A673 (cell line): ENCODE measurements at regions not wholly inside any gene's neighbourhood (a gene's known extent, or its start where the extent isn't known, plus 50 kb on each side); places are given as distances from the start of the nearest gene placed in this dataset.

Experiments
- BruUV-seq: library from RNA; stranded (reverse); fragments of 400-500 nt; replicated peaks from 2 replicates; lab custom pipeline; 2021; lab: Mats Ljungman, UMichigan
- CTCF ChIA-PET: fragments of 300-600 bp; sonication (Branson Sonifier 250); formaldehyde crosslinking; loops from one replicate; lab custom pipeline; 2022; ENCODE audit warnings: antibody characterized with exemption; lab: Charles Lee
- POLR2A ChIA-PET: fragments of 300-600 bp; sonication (Branson Sonifier 250); formaldehyde crosslinking; loops from one replicate; lab custom pipeline; 2022; ENCODE audit warnings: antibody characterized with exemption; ENCODE audit not compliant: low non-redundant PET; lab: Charles Lee
- DNase-seq: peaks from one replicate; pipeline ENCODE4 v3.0.0-alpha.2; 2015; ENCODE audit warnings: low spot score
- H3K27ac ChIP-seq: fragments of 200-600 bp; sonication (generic); 2 replicates; pipeline ENCODE4 v1.5.1; 2016; ENCODE audit warnings: mixed run types, low read depth, mild to moderate bottlenecking, mixed read lengths, antibody characterized with exemption, low read length; ENCODE audit not compliant: poor library complexity, severe bottlenecking
- H3K27me3 ChIP-seq: fragments of 200-600 bp; sonication (generic); replicated peaks from 2 replicates; pipeline ENCODE4 v1.6.1; 2017; ENCODE audit warnings: mixed run types, low read depth, mild to moderate bottlenecking, mixed read lengths, antibody characterized with exemption, low read length; ENCODE audit not compliant: insufficient read depth, poor library complexity
- H3K36me3 ChIP-seq: fragments of 200-600 bp; sonication (generic); 2 replicates; pipeline ENCODE4 v1.6.1; 2016; ENCODE audit warnings: mixed run types, mild to moderate bottlenecking, mixed read lengths, antibody characterized with exemption, low read length; ENCODE audit not compliant: insufficient read depth, poor library complexity, severe bottlenecking
- H3K4me1 ChIP-seq: fragments of 200-600 bp; sonication (generic); 2 replicates; pipeline ENCODE4 v1.6.1; 2017; ENCODE audit warnings: mixed run types, mild to moderate bottlenecking, mixed read lengths, antibody characterized with exemption, low read length; ENCODE audit not compliant: insufficient read depth, poor library complexity, severe bottlenecking
- H3K4me3 ChIP-seq: fragments of 200-600 bp; sonication (generic); 2 replicates; pipeline ENCODE4 v1.5.1; 2016; ENCODE audit warnings: low read depth, mixed run types, mild to moderate bottlenecking, mixed read lengths, low read length; ENCODE audit not compliant: poor library complexity, severe bottlenecking
- H3K9me3 ChIP-seq: fragments of 200-600 bp; sonication (generic); 2 replicates; pipeline ENCODE4 v1.6.1; 2016; ENCODE audit warnings: mixed run types, low read depth, mild to moderate bottlenecking, mixed read lengths, antibody characterized with exemption, low read length; ENCODE audit not compliant: poor library complexity, severe bottlenecking
- CTCF ChIP-seq: fragments of 300-800, 200-600 bp; sonication (generic); conservative IDR thresholded peaks from 2 replicates; pipeline ENCODE4 v1.5.1; 2017; ENCODE audit warnings: low read depth, mild to moderate bottlenecking, antibody characterized with exemption, low read length, moderate library complexity, mixed read lengths
- EZH2 ChIP-seq: fragments of 200-600 bp; sonication (generic); IDR thresholded peaks from 2 replicates; pipeline ENCODE4 v1.6.1; 2017; ENCODE audit warnings: borderline replicate concordance, low read depth, mild to moderate bottlenecking, mixed read lengths, antibody characterized with exemption, low read length; ENCODE audit not compliant: poor library complexity, severe bottlenecking
- intact Hi-C: fragments of 100-400 bp; cut with micrococcal nuclease; formaldehyde crosslinking; loops from one replicate; pipeline ENCODE4 v1.10.0; 2022; ENCODE audit not compliant: unreplicated experiment

DNA sequence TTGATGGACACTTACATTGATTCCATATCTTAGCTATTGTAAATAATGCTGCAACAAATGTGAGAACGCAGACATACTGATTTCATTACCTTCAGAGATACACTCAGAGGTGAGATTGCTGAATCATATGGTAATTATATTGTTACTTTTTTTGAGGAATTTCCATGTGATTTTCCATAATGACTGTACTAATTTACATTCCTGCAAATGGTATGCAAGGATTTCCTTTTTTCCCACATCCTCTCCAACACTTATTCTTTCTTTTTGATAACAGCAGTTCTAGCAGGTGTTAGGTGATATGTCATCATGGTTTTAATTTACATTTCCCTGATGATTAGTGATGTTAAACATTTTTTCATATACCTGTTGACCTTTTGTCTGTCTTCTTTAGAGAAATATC lies 207.7 kb downstream of the C11orf87 start:
- H3K9me3 ChIP-seq, result peaks cover under 1% of the 10 kb centered on the region
- DNase-seq, result no peak
- TF ChIP-seq CTCF, result no peak
- no peak for TF ChIP-seq EZH2
- CTCF ChIA-PET, result no interaction called here
- POLR2A ChIA-PET, result no interaction called here
- H3K4me3 ChIP-seq, result no peak overlapping the region
- H3K27me3 ChIP-seq, result peaks cover 13% of the 10 kb centered on the region
- H3K4me1 ChIP-seq, result no peaks in the 10 kb centered on the region
- intact Hi-C loops, result no loop called here
- no TSS peak for BruUV-seq
- H3K27ac ChIP-seq, result no peak overlapping the region
- H3K36me3 ChIP-seq, result no peaks in the 10 kb centered on the region

- Histone ChIP-seq H3K4me3 (no peak overlapping the region), H3K9me3 (no peaks in the 10 kb centered on the region), H3K36me3 (no peaks in the 10 kb centered on the region), H3K4me1 (peaks cover 6% of the 10 kb centered on the region), H3K27ac (no peak overlapping the region), H3K27me3 (peaks cover 21% of the 10 kb centered on the region)
- peak; percentile 67 for DNase-seq
- peak; percentile 48 for TF ChIP-seq CTCF
- no peak for TF ChIP-seq EZH2
- POLR2A ChIA-PET, result no interaction called here
- CTCF ChIA-PET, result interaction anchor here (0.5 to 0.6 kb wide), 2 partner anchors 11 to 1532 kb away, joined by 3 to 6 read pairs; no protein-coding TSS in a partner anchor
- no TSS peak for BruUV-seq
- intact Hi-C loops, result no loop called here
These were observed 219.6 kb downstream of the C11orf87 start for GRCh38 chr11:109641549-109641948.

GRCh38 chr11:109644152-109644551 lies 222.2 kb downstream of the C11orf87 start:
- Histone ChIP-seq H3K36me3 (no peaks in the 10 kb centered on the region), H3K9me3 (no peaks in the 10 kb centered on the region), H3K4me3 (no peak overlapping the region), H3K27me3 (peaks cover 30% of the 10 kb centered on the region), H3K27ac (no peak overlapping the region), H3K4me1 (peaks cover 6% of the 10 kb centered on the region)
- POLR2A ChIA-PET, result no interaction called here
- TF ChIP-seq CTCF (0 out of 2 replicates have a peak, but pooled peaks have one; percentile 20), EZH2 (no peak)
- DNase-seq, result peak; percentile 96
- no TSS peak for BruUV-seq
- CTCF ChIA-PET, result interaction anchor here (0.6 kb wide), 2 partner anchors 27 to 96 kb away, joined by 4 read pairs; no protein-coding TSS in a partner anchor
- intact Hi-C loops, result no loop called here
